ENCODE measurements at regions not wholly inside any gene's neighbourhood (a gene's known extent, or its start where the extent isn't known, plus 50 kb on each side); places are given as distances from the start of the nearest gene placed in this dataset.
"Not testable (repeated sequence)": the region's sequence is repeated elsewhere in the genome, so short reads cannot be mapped to it uniquely, and the experiment has no call there.

GRCh38 chr2:185967335-185967734 is 228.7 kb downstream of the FSIP2 start:
- no peak overlapping the region for H3K4me3 ChIP-seq (ENCODE audit: low read length)
- TF ChIP-seq ZNF274 (IDR thresholded peaks at IDR 0.05; ENCODE audit: low read depth, low read length): no peak

DNA sequence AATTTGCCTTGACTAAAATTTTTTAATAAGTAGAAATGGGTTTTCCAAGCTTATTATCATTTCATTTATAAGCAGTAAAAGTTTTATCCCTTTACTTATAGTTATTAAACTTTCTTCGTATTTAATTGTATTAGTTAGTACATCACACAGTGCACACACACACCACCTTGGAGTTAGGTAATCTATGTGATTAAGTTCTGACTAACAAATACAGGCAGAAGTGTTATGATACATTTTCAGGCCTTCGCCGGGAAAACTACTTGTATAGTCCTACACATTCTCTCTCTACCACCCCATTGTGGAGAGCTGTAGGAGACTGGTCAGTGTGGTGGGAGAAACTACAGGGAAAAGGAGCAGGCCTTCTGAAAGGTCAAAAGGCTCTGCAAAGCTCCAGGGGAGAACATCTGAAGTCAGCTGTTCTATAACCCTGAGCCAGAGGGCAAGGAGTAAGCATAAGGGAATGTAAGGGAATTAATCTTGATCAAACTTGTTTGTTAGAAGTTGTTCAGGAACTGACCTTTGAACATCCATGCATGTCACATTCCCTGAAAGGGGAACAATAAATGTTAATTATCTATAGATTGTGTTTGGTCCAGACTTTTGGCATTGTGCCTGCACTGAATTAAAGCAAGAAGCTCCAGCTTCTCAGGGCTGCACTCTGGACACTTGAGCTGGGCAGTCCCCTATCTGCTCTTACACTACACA is 231.7 kb downstream of the FSIP2 start:
- TF ChIP-seq ZNF274 (IDR thresholded peaks at IDR 0.05; ENCODE audit: low read depth, low read length): no peak
- no peak overlapping the region for H3K4me3 ChIP-seq (ENCODE audit: low read length)

DNA sequence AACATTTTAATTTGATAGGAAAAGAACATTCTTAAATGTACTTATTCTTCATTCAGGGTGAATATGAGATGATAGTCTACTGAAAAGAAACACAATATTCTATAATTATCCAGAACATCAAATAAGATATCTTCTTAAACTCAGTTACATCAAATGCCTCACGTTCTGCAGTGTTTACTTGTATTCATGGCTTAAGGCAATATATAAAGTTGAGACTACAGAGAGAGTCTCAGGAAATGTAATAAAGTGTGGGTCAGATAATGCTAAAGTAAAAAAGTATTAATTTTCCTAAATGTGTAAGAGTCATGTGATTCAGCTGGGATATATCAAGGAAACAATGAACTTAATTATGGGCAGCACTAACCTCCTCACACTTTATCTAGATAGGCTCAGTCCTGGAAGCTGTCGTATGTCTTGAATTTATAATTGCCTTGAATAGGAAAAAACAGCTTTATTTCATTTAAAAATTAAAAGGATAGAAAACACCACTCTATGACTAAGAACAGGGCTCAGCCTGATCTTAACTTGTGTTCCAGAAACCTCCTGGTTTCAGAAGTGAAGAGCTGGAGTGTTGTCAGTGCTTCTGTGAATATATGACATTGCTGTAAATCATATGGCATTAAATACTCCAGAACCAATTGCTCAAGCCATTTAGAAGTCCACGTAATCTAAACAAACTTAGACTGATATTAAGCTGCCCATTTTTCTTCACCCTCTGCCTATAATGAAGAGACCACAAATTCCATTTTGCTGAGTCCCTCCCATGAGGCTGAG is 240.2 kb downstream of the FSIP2 start:
- H3K4me3 ChIP-seq (ENCODE audit: low read length): no peak overlapping the region
- TF ChIP-seq ZNF274 (IDR thresholded peaks at IDR 0.05; ENCODE audit: low read depth, low read length): no peak

DNA sequence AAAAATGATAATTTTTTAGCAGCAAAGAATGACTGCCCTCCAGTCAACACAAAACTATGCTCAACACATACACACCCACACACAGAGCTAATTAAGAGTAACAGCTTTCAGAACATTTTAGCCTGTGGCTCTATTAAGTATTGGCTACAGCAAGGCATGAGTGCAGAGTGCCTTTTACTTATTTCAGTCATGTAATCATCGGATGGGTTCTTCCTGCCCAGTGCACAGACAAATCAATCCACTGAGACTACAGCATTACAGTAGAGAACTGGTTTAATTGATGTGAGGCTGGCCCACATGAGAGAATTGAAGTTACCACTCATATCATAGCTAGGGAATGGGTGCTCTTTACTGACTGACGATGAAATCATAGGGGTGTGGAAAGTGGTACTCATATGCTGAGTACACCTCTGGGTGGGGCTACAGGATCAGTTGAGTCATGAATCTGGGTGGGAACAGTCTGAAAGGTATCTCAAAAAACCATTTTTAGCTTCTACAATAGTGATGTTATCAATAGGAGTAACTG is 241.0 kb downstream of the FSIP2 start:
- TF ChIP-seq ZNF274 (IDR thresholded peaks at IDR 0.05; ENCODE audit: low read depth, low read length): no peak
- H3K4me3 ChIP-seq (ENCODE audit: low read length): no peak overlapping the region

GRCh38 chr2:185980944-185981343 is 242.3 kb downstream of the FSIP2 start:
- H3K4me3 ChIP-seq (ENCODE audit: low read length): no peak overlapping the region
- TF ChIP-seq ZNF274 (IDR thresholded peaks at IDR 0.05; ENCODE audit: low read depth, low read length): no peak

DNA sequence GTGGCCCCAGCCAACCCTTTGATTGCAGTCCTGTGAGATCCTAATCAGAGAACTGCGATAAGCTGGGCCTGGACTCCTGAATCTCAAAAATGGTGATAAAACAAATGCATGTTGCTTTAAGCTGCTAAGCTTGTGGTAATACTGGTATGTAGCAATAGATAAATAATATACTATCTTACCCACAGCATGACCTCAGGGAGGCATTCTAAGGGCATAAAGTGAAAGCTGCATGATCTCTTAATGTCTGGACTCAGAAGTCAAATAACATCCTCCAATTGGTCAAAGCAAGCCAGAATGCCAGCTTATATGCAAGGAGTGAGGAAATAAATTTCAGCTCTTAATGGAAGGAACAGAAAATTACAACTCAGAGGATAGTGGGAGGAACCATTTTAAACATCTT is 246.1 kb downstream of the FSIP2 start:
- no peak overlapping the region for H3K4me3 ChIP-seq (ENCODE audit: low read length)
- no peak for TF ChIP-seq ZNF274 (IDR thresholded peaks at IDR 0.05; ENCODE audit: low read depth, low read length)

DNA sequence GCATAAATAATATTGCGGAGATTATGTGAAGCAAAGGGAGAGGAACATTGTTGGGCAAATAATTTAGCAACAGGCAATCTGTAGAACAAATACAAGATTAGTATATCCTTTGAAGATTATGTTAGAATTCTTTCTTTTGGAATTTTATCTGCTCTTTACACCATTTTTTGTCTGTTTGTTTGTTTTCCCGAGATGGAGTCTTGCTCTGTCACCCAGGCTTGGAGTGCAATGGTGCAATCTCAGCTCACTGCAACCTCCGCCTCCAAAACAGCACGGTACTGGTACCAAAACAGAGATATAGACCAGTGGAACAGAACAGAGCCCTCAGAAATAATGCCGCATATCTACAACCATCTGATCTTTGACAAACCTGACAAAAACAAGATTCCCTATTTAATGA is 250.3 kb downstream of the FSIP2 start:
- not testable (repeated sequence) for H3K4me3 ChIP-seq (ENCODE audit: low read length)

- no peak overlapping the region for H3K4me3 ChIP-seq (ENCODE audit: low read length)
- TF ChIP-seq ZNF274 (IDR thresholded peaks at IDR 0.05; ENCODE audit: low read depth, low read length): no peak
Measured at GRCh38 chr2:185990861-185991525, 252.4 kb downstream of the FSIP2 start.

DNA sequence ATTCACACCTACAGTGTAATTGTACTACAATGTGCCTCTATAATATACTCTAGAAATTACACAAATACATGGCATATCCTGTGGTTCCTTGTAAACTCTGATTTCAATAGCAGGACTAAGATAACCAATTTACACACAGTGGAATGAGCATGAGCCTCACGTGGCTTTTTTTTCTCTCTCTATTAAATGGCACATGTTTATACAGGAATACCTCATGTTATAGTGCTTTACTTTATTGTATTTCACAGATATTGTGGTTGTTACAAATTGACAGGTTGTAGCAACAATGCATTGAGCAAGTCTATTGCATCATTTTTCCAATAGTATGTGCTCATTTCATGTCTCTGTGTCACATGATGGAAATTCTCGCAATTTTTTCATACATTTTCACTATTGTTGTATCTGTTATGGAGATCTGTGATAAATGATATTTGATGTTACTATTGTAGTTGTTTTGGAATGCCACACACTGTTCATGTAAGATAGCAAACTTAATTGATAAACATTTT is 260.0 kb downstream of the FSIP2 start:
- TF ChIP-seq ZNF274 (IDR thresholded peaks at IDR 0.05; ENCODE audit: low read depth, low read length): no peak
- H3K4me3 ChIP-seq (ENCODE audit: low read length): no peak overlapping the region

- H3K4me3 ChIP-seq (ENCODE audit: low read length): no peak overlapping the region
- TF ChIP-seq ZNF274 (IDR thresholded peaks at IDR 0.05; ENCODE audit: low read depth, low read length): no peak
Measured at GRCh38 chr2:186009341-186009740, 270.7 kb downstream of the FSIP2 start.

- H3K4me3 ChIP-seq (ENCODE audit: low read length): no peak overlapping the region
- TF ChIP-seq ZNF274 (IDR thresholded peaks at IDR 0.05; ENCODE audit: low read depth, low read length): no peak
Measured at GRCh38 chr2:186017278-186017677, 278.7 kb downstream of the FSIP2 start.

DNA sequence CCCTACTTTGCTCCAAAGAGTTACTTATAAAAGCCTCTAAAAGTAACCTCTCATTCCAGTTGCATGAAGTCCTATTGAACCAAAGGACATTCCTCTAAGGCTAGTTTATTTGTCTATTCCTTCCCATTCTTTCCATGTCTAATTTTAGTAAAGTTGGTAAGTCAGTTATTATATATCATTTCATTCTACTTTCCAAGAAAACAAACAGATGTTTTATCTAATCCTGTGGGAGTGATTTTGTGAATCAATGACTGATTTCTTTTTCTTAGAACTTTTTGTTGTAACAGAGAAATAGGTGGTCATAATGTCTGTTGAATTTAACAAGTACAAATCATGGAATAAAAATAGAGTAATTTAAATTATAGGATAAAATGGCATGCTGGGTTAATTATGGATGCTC is 286.3 kb downstream of the FSIP2 start:
- TF ChIP-seq ZNF274 (IDR thresholded peaks at IDR 0.05; ENCODE audit: low read depth, low read length): no peak
- H3K4me3 ChIP-seq (ENCODE audit: low read length): no peak overlapping the region

DNA sequence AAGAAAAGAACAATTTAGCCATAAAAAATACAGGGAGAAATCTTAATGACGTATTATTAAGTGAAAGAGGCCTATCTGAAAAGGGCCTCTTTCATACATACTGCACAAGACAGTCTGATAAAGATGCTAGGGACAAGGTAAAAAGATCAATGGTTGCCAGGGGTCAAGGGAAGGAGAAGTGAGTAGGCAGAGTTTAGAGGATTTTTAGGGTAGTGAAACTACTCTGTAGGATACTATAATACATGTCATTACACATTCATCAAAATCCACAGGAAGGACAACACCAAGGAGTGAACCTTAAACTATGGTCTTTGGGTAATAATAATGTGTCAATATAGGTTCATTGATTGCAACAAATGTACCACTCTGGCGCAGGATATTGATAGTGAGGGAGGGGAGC is 289.3 kb downstream of the FSIP2 start:
- no peak for TF ChIP-seq ZNF274 (IDR thresholded peaks at IDR 0.05; ENCODE audit: low read depth, low read length)
- H3K4me3 ChIP-seq (ENCODE audit: low read length): no peak overlapping the region

GRCh38 chr2:186031229-186031628 is 292.6 kb downstream of the FSIP2 start:
- no peak for TF ChIP-seq ZNF274 (IDR thresholded peaks at IDR 0.05; ENCODE audit: low read depth, low read length)
- no peak overlapping the region for H3K4me3 ChIP-seq (ENCODE audit: low read length)
